DMS153 (cell line): ENCODE measurements at regions not wholly inside any gene's neighbourhood (a gene's known extent, or its start where the extent isn't known, plus 50 kb on each side); places are given as distances from the start of the nearest gene placed in this dataset.
"Not testable (repeated sequence)": the region's sequence is repeated elsewhere in the genome, so short reads cannot be mapped to it uniquely, and the experiment has no call there.

ENCODE experiments used
- DNase-seq: peaks from one replicate; lab custom pipeline; 2025; lab: John Stamatoyannopoulos, UW

GRCh38 chr10:109650228-109650627 lies 273.1 kb downstream of the XPNPEP1 start:
- no peak for DNase-seq

- no peak for DNase-seq
Measured at GRCh38 chr10:109647627-109648026, 275.7 kb downstream of the XPNPEP1 start.

- no peak for DNase-seq
Measured at GRCh38 chr10:109633846-109634245, 289.5 kb downstream of the XPNPEP1 start.

GRCh38 chr10:109633017-109633416 lies 290.3 kb downstream of the XPNPEP1 start:
- DNase-seq, result not testable (repeated sequence)

GRCh38 chr10:109624939-109625338 lies 298.4 kb downstream of the XPNPEP1 start:
- DNase-seq, result no peak

GRCh38 chr10:109622566-109622965 lies 300.7 kb downstream of the XPNPEP1 start:
- DNase-seq, result no peak

- DNase-seq, result no peak
Measured at GRCh38 chr10:109620396-109620795, 302.9 kb downstream of the XPNPEP1 start.

- no peak for DNase-seq
Measured at GRCh38 chr10:109619914-109620313, 303.4 kb downstream of the XPNPEP1 start.

GRCh38 chr10:109618748-109619147 lies 304.6 kb downstream of the XPNPEP1 start:
- no peak for DNase-seq

- no peak for DNase-seq
Measured at GRCh38 chr10:109618301-109618700, 305.0 kb downstream of the XPNPEP1 start.

GRCh38 chr10:109616359-109616980 lies 306.8 kb downstream of the XPNPEP1 start:
- DNase-seq, result no peak

GRCh38 chr10:109595356-109595755 lies 328.0 kb downstream of the XPNPEP1 start:
- not testable (repeated sequence) for DNase-seq

- DNase-seq, result no peak
Measured at GRCh38 chr10:109593682-109594081, 329.6 kb downstream of the XPNPEP1 start.

GRCh38 chr10:109592391-109592790 lies 330.9 kb downstream of the XPNPEP1 start:
- no peak for DNase-seq

- DNase-seq, result no peak
Measured at GRCh38 chr10:109591601-109592000, 331.7 kb downstream of the XPNPEP1 start.

GRCh38 chr10:109588259-109588658 lies 335.1 kb downstream of the XPNPEP1 start:
- no peak for DNase-seq

GRCh38 chr10:109587366-109587765 lies 335.9 kb downstream of the XPNPEP1 start:
- DNase-seq, result peak; percentile 50

- no peak for DNase-seq
Measured at GRCh38 chr10:109556399-109556798, 366.9 kb downstream of the XPNPEP1 start.

GRCh38 chr10:109542050-109542603 lies 381.2 kb downstream of the XPNPEP1 start:
- peak; percentile 73 for DNase-seq

GRCh38 chr10:109534193-109534592 lies 389.1 kb downstream of the XPNPEP1 start:
- DNase-seq, result no peak

GRCh38 chr10:109529258-109529657 lies 394.1 kb downstream of the XPNPEP1 start:
- DNase-seq, result no peak

- DNase-seq, result no peak
Measured at GRCh38 chr10:109517748-109518147, 405.6 kb downstream of the XPNPEP1 start.

- DNase-seq, result no peak
Measured at GRCh38 chr10:109504401-109504800, 418.9 kb downstream of the XPNPEP1 start.

- no peak for DNase-seq
Measured at GRCh38 chr10:109487691-109488090, 435.6 kb downstream of the XPNPEP1 start.
